ENCODE measurements at regions not wholly inside any gene's neighbourhood (a gene's known extent, or its start where the extent isn't known, plus 50 kb on each side); places are given as distances from the start of the nearest gene placed in this dataset.

DNA sequence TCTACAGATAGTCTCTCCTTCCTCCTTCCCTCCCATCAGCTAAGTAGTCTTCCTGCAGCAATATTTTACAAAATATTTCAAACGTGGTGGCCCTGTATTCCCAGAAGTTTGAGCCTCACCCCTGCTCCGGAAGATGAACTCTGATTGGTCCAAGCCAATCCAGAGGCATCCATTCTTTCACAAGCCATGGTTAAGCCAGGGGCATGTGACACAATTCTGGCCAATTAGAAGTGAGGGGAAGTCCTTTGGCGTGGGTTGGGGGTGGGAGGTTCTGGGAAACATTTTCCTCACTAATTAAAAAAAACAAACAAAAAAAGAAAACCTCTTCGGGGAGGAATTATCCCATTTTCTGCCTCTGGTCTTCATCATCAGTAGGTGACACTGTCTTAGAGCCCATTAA is 69.4 kb upstream of the GSC start:
- no peaks in the 10 kb centered on the region for H3K36me3 ChIP-seq (ENCODE audit: control insufficient read depth, insufficient read depth, low read length)
- no peaks in the 10 kb centered on the region for H3K27me3 ChIP-seq (ENCODE audit: control insufficient read depth, insufficient read depth, low read length)
- DNase-seq (no peak), ATAC-seq (no peak)
- Mint-ChIP-seq H3K9me3 (no peaks in the 10 kb centered on the region), H3K36me3 (no peaks in the 10 kb centered on the region), H3K27me3 (ENCODE audit: low read depth in 2 of 2) (peaks cover 2 to 11% of the 10 kb centered on the region in 2 donors), H3K4me1 (no peaks in the 10 kb centered on the region), H3K27ac (no peak overlapping the region), H3K4me3 (no peak overlapping the region)
- no peaks in the 10 kb centered on the region for H3K9me3 ChIP-seq (ENCODE audit: control insufficient read depth, insufficient read depth, low read length)
- no peak overlapping the region for H3K4me3 ChIP-seq (ENCODE audit: low read length)
- TF ChIP-seq, protein P1, sequence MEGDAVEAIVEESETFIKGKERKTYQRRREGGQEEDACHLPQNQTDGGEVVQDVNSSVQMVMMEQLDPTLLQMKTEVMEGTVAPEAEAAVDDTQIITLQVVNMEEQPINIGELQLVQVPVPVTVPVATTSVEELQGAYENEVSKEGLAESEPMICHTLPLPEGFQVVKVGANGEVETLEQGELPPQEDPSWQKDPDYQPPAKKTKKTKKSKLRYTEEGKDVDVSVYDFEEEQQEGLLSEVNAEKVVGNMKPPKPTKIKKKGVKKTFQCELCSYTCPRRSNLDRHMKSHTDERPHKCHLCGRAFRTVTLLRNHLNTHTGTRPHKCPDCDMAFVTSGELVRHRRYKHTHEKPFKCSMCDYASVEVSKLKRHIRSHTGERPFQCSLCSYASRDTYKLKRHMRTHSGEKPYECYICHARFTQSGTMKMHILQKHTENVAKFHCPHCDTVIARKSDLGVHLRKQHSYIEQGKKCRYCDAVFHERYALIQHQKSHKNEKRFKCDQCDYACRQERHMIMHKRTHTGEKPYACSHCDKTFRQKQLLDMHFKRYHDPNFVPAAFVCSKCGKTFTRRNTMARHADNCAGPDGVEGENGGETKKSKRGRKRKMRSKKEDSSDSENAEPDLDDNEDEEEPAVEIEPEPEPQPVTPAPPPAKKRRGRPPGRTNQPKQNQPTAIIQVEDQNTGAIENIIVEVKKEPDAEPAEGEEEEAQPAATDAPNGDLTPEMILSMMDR (IDR thresholded peaks at IDR 0.05), result no peak
- no peak overlapping the region for H3K27ac ChIP-seq (ENCODE audit: low read length)
- H3K4me1 ChIP-seq (ENCODE audit: control insufficient read depth, insufficient read depth, low read length), result no peaks in the 10 kb centered on the region
- 57% methylated on average over 3 of the region's 4 CpGs for WGBS (ENCODE audit: insufficient coverage)
- intact Hi-C loops (cut with micrococcal nuclease), result no loop called here

DNA sequence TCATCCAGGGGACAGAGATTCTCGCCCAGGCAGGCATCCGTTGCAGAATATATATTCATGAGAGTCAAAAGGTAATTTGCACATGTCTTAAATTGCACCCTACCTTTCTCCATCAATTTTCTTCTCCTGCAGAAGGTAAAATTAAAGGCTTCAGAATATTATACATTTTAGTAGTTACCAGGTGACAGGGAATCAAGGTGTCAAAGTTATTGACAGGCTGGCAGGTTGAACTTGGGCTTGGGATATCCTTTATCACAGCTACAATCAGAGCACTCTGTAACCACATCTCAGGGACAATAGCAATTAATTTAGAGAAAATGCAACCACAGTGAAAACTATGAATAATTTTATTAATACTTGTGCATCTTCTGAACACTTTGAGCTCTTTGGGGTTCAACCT is 66.9 kb upstream of the GSC start:
- no peaks in the 10 kb centered on the region for H3K27me3 ChIP-seq (ENCODE audit: control insufficient read depth, insufficient read depth, low read length)
- TF ChIP-seq, protein P1 (IDR thresholded peaks at IDR 0.05), result no peak
- H3K4me3 ChIP-seq (ENCODE audit: low read length), result no peak overlapping the region
- 50% methylated on average over 1 of the region's 2 CpGs for WGBS (ENCODE audit: insufficient coverage)
- DNase-seq (no peak), ATAC-seq (no peak)
- H3K4me1 Mint-ChIP-seq, result no peaks in the 10 kb centered on the region
- no peaks in the 10 kb centered on the region for H3K36me3 Mint-ChIP-seq
- no peaks in the 10 kb centered on the region for H3K9me3 Mint-ChIP-seq
- no peak overlapping the region for H3K4me3 Mint-ChIP-seq
- H3K4me1 ChIP-seq (ENCODE audit: control insufficient read depth, insufficient read depth, low read length), result no peaks in the 10 kb centered on the region
- H3K36me3 ChIP-seq (ENCODE audit: control insufficient read depth, insufficient read depth, low read length), result no peaks in the 10 kb centered on the region
- no peak overlapping the region for H3K27ac ChIP-seq (ENCODE audit: low read length)
- no peak overlapping the region for H3K27ac Mint-ChIP-seq
- H3K27me3 Mint-ChIP-seq (ENCODE audit: low read depth in 2 of 2), result peaks cover 2 to 11% of the 10 kb centered on the region in 2 donors
- intact Hi-C loops (cut with micrococcal nuclease), result no loop called here
- H3K9me3 ChIP-seq (ENCODE audit: control insufficient read depth, insufficient read depth, low read length), result no peaks in the 10 kb centered on the region

- Histone ChIP-seq H3K36me3 (ENCODE audit: control insufficient read depth, insufficient read depth, low read length) (no peaks in the 10 kb centered on the region), H3K4me3 (ENCODE audit: low read length) (no peak overlapping the region), H3K4me1 (ENCODE audit: control insufficient read depth, insufficient read depth, low read length) (no peaks in the 10 kb centered on the region), H3K9me3 (ENCODE audit: control insufficient read depth, insufficient read depth, low read length) (no peaks in the 10 kb centered on the region), H3K27me3 (ENCODE audit: control insufficient read depth, insufficient read depth, low read length) (no peaks in the 10 kb centered on the region), H3K27ac (ENCODE audit: low read length) (no peak overlapping the region)
- Mint-ChIP-seq H3K9me3 (no peaks in the 10 kb centered on the region), H3K27me3 (ENCODE audit: low read depth in 2 of 2) (no peaks in the 10 kb centered on the region), H3K4me3 (no peak overlapping the region), H3K27ac (no peak overlapping the region), H3K4me1 (no peaks in the 10 kb centered on the region), H3K36me3 (no peaks in the 10 kb centered on the region)
- intact Hi-C loops (cut with micrococcal nuclease), result no loop called here
- 79% methylated on average over 5 of the region's 5 CpGs for WGBS (ENCODE audit: insufficient coverage)
- TF ChIP-seq, protein P1 (IDR thresholded peaks at IDR 0.05), result no peak
- ATAC-seq (no peak), DNase-seq (no peak)
Measured at GRCh38 chr14:94833633-94834032, 63.7 kb upstream of the GSC start.

GRCh38 chr14:94831085-94831484 is 61.2 kb upstream of the GSC start:
- WGBS (ENCODE audit: insufficient coverage), result no CpG with 5 or more reads among the region's 1 CpG
- Mint-ChIP-seq H3K36me3 (no peaks in the 10 kb centered on the region), H3K4me1 (no peaks in the 10 kb centered on the region), H3K27ac (no peak overlapping the region), H3K4me3 (no peak overlapping the region), H3K27me3 (ENCODE audit: low read depth in 2 of 2) (no peaks in the 10 kb centered on the region), H3K9me3 (peaks cover 0 to 2% of the 10 kb centered on the region in 2 donors)
- intact Hi-C loops (cut with micrococcal nuclease), result no loop called here
- no peaks in the 10 kb centered on the region for H3K4me1 ChIP-seq (ENCODE audit: control insufficient read depth, insufficient read depth, low read length)
- no peak for ATAC-seq
- TF ChIP-seq, protein P1 (IDR thresholded peaks at IDR 0.05), result no peak
- no peak overlapping the region for H3K27ac ChIP-seq (ENCODE audit: low read length)
- no peak for DNase-seq
- no peaks in the 10 kb centered on the region for H3K9me3 ChIP-seq (ENCODE audit: control insufficient read depth, insufficient read depth, low read length)
- no peak overlapping the region for H3K4me3 ChIP-seq (ENCODE audit: low read length)
- no peaks in the 10 kb centered on the region for H3K36me3 ChIP-seq (ENCODE audit: control insufficient read depth, insufficient read depth, low read length)
- no peaks in the 10 kb centered on the region for H3K27me3 ChIP-seq (ENCODE audit: control insufficient read depth, insufficient read depth, low read length)
